Ammon's horn (tissue), 1 donor: ENCODE measurements at regions not wholly inside any gene's neighbourhood (a gene's known extent, or its start where the extent isn't known, plus 50 kb on each side); places are given as distances from the start of the nearest gene placed in this dataset.

ENCODE experiments used
- DNase-seq: peaks from one replicate; pipeline ENCODE4 v3.0.0-alpha.2; 2016; ENCODE audit warnings: low spot score

DNA sequence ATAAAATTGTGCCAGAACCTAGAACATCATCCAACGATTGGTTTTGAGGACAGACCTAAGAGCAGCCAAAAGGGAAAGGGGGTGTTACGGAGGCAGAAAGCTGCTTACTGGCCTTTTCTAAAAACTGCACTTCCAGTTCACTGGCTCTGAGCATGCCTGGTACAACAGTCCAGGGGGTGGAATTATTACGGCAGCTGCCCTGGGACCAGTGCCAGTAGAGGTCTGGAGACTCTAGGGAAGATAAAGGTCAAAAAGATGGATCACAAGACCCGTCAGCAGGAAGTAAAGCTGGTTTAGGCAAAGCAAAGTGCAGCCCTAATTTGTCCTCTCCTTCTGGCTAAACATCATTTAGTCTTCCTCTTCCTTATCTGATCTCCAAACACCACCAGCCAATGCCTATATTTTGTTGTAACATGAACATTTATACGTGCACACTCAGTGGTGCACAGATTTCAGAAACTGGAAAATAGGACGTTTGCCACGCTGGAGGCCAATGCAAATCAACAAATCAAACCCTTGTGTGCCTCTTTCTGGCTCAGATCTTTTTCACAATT lies 216.4 kb upstream of the DPP6 start:
- no peak for DNase-seq

DNA sequence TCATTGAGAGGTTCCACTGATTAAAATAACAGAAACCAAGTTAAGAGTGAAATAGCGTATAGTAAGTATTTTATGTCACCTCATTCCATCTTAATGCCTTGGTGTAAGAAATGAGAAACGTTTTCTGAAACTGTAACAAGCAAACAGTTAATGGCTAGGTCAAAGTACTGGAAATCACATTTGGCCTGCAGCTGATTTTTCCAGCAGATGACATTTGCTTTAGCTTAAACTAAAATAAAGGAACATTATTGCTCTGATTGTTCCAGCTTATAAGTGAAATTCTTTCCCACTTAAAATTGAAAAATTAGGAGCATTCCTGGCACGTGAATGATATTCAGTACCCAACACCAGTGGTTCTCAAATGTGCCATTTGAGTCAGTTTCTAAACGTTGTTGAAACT lies 213.6 kb upstream of the DPP6 start:
- DNase-seq: no peak

DNA sequence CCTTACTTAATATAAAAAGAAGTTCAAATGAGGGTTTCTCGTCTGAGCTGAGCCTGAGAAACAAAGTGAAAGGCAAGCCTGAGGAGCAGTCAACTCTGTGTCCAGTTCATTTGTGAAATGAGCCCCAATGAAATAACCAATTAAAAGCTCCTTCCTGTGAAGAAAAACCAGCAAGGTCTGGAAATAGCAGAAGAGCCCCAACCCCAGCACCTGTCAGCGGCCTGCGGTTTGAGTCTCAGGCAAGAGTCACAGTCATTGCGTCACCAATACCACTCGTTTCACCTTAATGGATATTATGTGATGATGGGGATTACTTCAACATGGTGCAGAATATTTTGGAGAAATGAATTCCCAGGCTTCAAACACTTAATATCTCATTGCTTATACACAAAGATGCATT lies 211.3 kb upstream of the DPP6 start:
- DNase-seq: no peak

- DNase-seq: no peak
Observed at GRCh38 chr7:153847828-153848227, 204.4 kb upstream of the DPP6 start.

DNA sequence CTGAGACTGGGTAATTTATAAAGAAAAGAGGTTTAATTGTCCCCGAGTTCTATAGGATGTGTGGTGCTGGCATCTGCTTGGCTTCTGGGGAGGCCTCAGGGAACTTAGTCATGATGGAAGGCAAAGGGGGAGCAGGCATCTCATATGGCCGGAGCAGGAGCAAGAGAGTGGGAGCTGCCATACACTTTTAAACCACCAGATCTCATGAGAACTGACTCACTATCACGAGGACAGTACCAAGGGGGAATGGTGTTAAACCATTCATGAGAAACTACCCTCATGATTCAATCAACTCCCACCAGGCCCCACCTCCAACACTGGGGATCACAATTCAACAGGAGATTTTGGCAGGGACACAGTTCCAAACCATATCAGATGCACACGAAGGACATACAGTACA lies 199.9 kb upstream of the DPP6 start:
- no peak for DNase-seq

GRCh38 chr7:153858355-153858754 lies 193.8 kb upstream of the DPP6 start:
- DNase-seq: peak; percentile 31

- no peak for DNase-seq
Observed at GRCh38 chr7:153859239-153859638, 193.0 kb upstream of the DPP6 start.

- peak; percentile 41 for DNase-seq
Observed at GRCh38 chr7:153886506-153887441, 165.4 kb upstream of the DPP6 start.

GRCh38 chr7:153887749-153888569 lies 164.2 kb upstream of the DPP6 start:
- DNase-seq: no peak

DNA sequence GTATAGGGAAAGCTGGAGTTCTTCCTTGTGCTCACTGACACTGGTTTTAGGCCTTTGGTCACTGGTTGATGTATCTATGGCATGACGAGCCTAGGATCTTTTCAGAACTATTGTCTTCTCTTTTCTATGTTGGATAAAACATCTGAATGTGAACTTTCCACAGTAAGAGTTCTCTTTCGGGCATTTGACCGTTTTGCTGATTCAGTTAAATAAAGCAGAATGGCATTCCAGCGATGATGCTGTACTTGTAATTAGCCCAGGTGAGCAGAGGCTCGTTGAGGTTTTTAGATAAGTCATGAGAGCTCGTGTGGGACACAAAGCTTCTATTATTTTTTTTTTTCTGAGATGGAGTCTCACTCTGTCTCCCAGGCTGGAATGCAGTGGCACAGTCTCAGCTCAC lies 160.2 kb upstream of the DPP6 start:
- DNase-seq: no peak

- DNase-seq: peak; percentile 8
Observed at GRCh38 chr7:153902862-153903261, 149.3 kb upstream of the DPP6 start.

- DNase-seq: no peak
Observed at GRCh38 chr7:153912211-153912610, 140.0 kb upstream of the DPP6 start.

DNA sequence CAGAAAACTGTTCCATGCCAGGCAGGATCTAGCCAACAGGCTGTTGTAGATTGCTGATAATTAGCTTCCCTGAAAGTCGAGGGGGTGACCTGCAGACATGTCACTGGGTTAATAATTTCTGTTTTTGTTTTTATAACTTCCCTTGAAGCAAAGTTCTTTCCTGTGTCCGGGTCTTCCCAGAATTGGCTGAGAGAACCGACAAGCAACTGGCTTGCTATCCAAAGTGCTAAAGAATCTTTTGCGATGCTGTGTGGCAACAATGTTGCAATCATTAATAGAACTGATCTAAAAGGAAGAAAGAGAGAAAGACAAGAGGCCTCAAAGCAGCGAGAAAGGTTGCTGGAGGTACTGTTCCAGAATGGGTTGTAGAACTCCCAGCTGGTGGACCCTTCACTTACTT lies 132.1 kb upstream of the DPP6 start:
- no peak for DNase-seq

- DNase-seq: no peak
Observed at GRCh38 chr7:153920897-153921296, 131.3 kb upstream of the DPP6 start.

DNA sequence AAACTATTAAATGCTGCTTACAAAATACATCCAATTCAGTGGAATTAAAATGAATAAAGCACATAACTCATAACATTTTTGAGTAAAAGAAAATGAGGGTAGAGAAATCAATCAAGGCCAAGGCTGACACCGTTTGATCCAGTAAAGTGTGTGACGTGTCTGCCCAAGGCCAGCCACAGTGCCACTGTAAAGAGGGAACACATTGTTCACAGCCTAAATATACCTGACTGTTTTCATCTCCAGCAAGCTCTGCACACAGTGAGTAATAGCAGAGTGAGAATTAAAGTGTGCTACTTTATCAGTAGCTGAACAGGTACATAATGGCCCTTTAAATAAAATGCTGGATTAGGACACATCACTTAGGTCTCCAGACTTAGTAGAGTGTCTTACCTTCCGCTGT lies 130.8 kb upstream of the DPP6 start:
- no peak for DNase-seq

GRCh38 chr7:153930696-153931095 lies 121.5 kb upstream of the DPP6 start:
- peak; percentile 30 for DNase-seq

DNA sequence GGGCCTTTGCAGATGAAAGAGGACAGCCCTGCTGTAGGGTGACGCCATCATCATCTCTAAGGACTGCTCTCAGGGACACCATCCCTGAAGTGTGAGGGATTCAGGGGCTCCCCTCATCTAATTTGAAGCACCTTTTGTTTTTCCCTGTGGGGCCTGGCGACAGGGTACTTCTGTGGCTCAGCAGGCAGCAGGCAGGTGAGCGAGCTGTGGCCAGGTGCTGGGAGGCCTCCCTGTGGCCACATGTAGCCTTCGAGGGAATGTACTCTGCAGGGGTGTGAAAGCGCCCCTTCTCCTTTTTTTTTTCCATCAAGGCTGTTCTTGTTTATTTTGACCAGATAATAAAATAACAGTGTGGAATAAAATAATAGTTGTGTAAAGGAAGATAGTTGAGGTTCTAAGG lies 118.2 kb upstream of the DPP6 start:
- no peak for DNase-seq

- no peak for DNase-seq
Observed at GRCh38 chr7:153934629-153935028, 117.6 kb upstream of the DPP6 start.

DNA sequence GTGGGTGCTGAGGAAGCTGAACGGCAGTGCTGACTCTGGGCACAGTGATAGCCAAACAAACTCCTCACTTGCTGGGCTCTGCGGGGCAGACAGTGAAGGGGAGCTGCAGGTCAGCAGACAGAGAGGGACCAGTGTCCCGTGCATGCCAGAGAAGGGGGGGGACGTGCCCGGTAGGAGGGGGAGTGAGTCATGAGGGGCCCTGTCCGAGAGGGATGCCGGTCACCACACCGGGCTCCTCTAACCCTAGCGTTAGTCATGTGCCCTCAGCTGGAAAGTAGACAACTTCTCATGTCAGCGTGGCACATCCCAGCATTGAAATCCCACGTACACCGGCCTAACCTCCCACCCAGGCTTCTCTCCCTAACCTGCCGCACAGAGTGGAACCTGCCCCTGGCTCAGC lies 117.1 kb upstream of the DPP6 start:
- no peak for DNase-seq

DNA sequence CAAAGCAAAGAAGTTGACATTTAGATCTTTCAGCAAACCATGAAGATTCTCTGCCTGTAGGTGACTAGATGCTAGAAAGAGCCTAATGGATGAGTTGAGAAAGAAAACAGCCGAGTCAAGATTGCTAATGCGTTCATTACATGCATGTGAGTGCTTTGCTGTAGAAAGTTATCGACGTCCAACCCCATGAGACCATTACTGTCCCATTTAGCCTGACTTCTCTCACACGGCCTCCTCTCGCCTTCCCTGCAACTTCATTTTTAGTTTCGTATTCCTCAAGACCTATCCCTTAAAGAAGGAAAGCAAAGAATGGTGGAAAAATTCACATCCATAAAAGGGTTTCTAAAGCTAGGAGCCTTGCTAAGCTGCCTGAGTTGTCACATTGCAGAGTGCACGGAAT lies 113.7 kb upstream of the DPP6 start:
- no peak for DNase-seq

GRCh38 chr7:153939177-153939576 lies 113.0 kb upstream of the DPP6 start:
- DNase-seq: no peak

- DNase-seq: no peak
Observed at GRCh38 chr7:153939654-153940053, 112.5 kb upstream of the DPP6 start.

GRCh38 chr7:153941061-153941460 lies 111.1 kb upstream of the DPP6 start:
- no peak for DNase-seq
